ENCODE measurements at regions not wholly inside any gene's neighbourhood (a gene's known extent, or its start where the extent isn't known, plus 50 kb on each side); places are given as distances from the start of the nearest gene placed in this dataset.

DNA sequence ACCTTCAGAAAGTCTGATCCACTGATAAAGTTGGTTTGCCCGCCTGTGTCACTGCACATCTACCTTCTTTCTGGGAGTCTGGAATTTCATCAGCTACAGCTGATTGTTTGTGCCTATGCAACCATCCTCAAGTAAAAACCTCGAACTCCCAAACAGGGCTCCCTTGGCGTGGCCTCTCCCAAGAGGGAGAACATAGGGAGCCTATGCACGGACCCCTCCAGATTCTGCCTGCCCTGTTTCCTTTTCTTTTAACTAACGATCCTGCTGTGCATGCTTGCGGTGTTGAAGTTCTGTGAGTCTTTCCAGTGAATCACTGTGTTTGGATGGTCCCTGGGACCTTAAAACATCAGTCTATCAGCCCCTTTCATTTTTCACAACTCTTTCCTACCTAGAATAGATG is 226.9 kb upstream of the SEMA3D start:
- TF ChIP-seq, protein P1, sequence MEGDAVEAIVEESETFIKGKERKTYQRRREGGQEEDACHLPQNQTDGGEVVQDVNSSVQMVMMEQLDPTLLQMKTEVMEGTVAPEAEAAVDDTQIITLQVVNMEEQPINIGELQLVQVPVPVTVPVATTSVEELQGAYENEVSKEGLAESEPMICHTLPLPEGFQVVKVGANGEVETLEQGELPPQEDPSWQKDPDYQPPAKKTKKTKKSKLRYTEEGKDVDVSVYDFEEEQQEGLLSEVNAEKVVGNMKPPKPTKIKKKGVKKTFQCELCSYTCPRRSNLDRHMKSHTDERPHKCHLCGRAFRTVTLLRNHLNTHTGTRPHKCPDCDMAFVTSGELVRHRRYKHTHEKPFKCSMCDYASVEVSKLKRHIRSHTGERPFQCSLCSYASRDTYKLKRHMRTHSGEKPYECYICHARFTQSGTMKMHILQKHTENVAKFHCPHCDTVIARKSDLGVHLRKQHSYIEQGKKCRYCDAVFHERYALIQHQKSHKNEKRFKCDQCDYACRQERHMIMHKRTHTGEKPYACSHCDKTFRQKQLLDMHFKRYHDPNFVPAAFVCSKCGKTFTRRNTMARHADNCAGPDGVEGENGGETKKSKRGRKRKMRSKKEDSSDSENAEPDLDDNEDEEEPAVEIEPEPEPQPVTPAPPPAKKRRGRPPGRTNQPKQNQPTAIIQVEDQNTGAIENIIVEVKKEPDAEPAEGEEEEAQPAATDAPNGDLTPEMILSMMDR (IDR thresholded peaks at IDR 0.05) = no peak
- TF ChIP-seq POLR2A (IDR thresholded peaks at IDR 0.05) = no peak

Measured in esophagus squamous epithelium (tissue), 4 donors.